Keratinocyte (primary cell): ENCODE measurements at regions not wholly inside any gene's neighbourhood (a gene's known extent, or its start where the extent isn't known, plus 50 kb on each side); places are given as distances from the start of the nearest gene placed in this dataset.

Source experiments
- CTCF ChIP-seq, 3 experiments: IDR thresholded peaks in 1 of 3; conservative IDR thresholded peaks in 1 of 3; optimal IDR thresholded peaks in 1 of 3; 2 replicates in 2 of 3; 3 replicates in 1 of 3; pipeline versions ENCODE3 to v1.5.1; 2011; ENCODE audit warnings: low read length in 3 of 3, mild to moderate bottlenecking in 3 of 3, moderate library complexity in 2 of 3, control low read depth in 1 of 3, inconsistent platforms in 1 of 3; ENCODE audit not compliant: insufficient read depth in 2 of 3; ENCODE audit errors: extremely low read depth in 1 of 3
- EZH2 ChIP-seq: IDR thresholded peaks from one replicate; pipeline ENCODE4 v1.6.1; 2012; ENCODE audit warnings: inconsistent platforms, mild to moderate bottlenecking, low read length, moderate library complexity

GRCh38 chr2:78699696-78700095 is 325.8 kb upstream of the REG3G start:
- TF ChIP-seq CTCF (optimal IDR thresholded peaks at IDR 0.05 in 1 of 3, IDR thresholded peaks at IDR 0.05 in 1 of 3, conservative IDR thresholded peaks at IDR 0.05 in 1 of 3; ENCODE audit: extremely low read depth in 1 of 3, insufficient read depth in 2 of 3, low read length in 3 of 3) (no peak), EZH2 (no peak)
